RWPE2 (cell line): ENCODE measurements at regions not wholly inside any gene's neighbourhood (a gene's known extent, or its start where the extent isn't known, plus 50 kb on each side); places are given as distances from the start of the nearest gene placed in this dataset.

Experiments
- ATAC-seq: fragments of 200-7000 bp; cut with Tn5 transposase; 3 replicates; pipeline ENCODE4 v1.9.1; 2021; ENCODE audit warnings: low read depth
- DNase-seq: peaks from one replicate; pipeline ENCODE4 v3.0.0-alpha.2; 2020; ENCODE audit warnings: low spot score
- H3K27ac ChIP-seq: fragments of 450-650 bp; 2 replicates; pipeline ENCODE4 v1.5.1; 2017; ENCODE audit warnings: mild to moderate bottlenecking; ENCODE audit not compliant: poor library complexity, severe bottlenecking
- H3K27me3 ChIP-seq: fragments of 250-450 bp; sonication (Bioruptor Pico); 2 replicates; pipeline ENCODE4 v1.5.1; 2021; ENCODE audit warnings: mild to moderate bottlenecking, moderate library complexity; ENCODE audit not compliant: insufficient read depth, poor library complexity, severe bottlenecking
- H3K36me3 ChIP-seq: fragments of 250-450 bp; sonication (Bioruptor Pico); 2 replicates; pipeline ENCODE4 v1.5.1; 2020; ENCODE audit warnings: low read depth, mild to moderate bottlenecking, moderate library complexity
- H3K4me1 ChIP-seq: fragments of 250-450 bp; sonication (Bioruptor Pico); 2 replicates; pipeline ENCODE4 v1.5.1; 2021; ENCODE audit warnings: mild to moderate bottlenecking, moderate library complexity; ENCODE audit not compliant: insufficient read depth, poor library complexity, severe bottlenecking
- H3K4me3 ChIP-seq: fragments of 250-450 bp; sonication (Bioruptor Pico); 2 replicates; pipeline ENCODE4 v1.5.1; 2021; ENCODE audit warnings: mild to moderate bottlenecking, moderate library complexity; ENCODE audit not compliant: severe bottlenecking
- H3K9me3 ChIP-seq: fragments of 250-450 bp; sonication (Bioruptor Pico); 2 replicates; pipeline ENCODE4 v1.5.1; 2021; ENCODE audit warnings: mild to moderate bottlenecking, moderate library complexity; ENCODE audit not compliant: severe bottlenecking
- CTCF ChIP-seq: fragments of 450-650 bp; IDR thresholded peaks from one replicate; pipeline ENCODE4 v1.5.1; 2017; ENCODE audit warnings: mild to moderate bottlenecking, moderate library complexity; ENCODE audit not compliant: poor library complexity, severe bottlenecking

- no peaks in the 10 kb centered on the region for H3K4me1 ChIP-seq
- H3K27ac ChIP-seq, result no peak overlapping the region
- no peaks in the 10 kb centered on the region for H3K9me3 ChIP-seq
- DNase-seq (no peak), ATAC-seq (no peak)
- no peaks in the 10 kb centered on the region for H3K36me3 ChIP-seq
- no peaks in the 10 kb centered on the region for H3K27me3 ChIP-seq
- TF ChIP-seq CTCF, result no peak
- no peak overlapping the region for H3K4me3 ChIP-seq
Observed at GRCh38 chr12:70149665-70150064, 93.6 kb upstream of the CNOT2 start.

GRCh38 chr12:70150230-70150629 is 93.0 kb upstream of the CNOT2 start:
- Histone ChIP-seq H3K9me3 (peaks cover 3% of the 10 kb centered on the region), H3K27ac (no peak overlapping the region), H3K36me3 (no peaks in the 10 kb centered on the region), H3K27me3 (no peaks in the 10 kb centered on the region), H3K4me1 (no peaks in the 10 kb centered on the region), H3K4me3 (no peak overlapping the region)
- no peak for TF ChIP-seq CTCF
- ATAC-seq, result no peak
- DNase-seq, result no peak

GRCh38 chr12:70151993-70152392 is 91.2 kb upstream of the CNOT2 start:
- DNase-seq (no peak), ATAC-seq (no peak)
- no peaks in the 10 kb centered on the region for H3K4me1 ChIP-seq
- H3K9me3 ChIP-seq, result peaks cover 13% of the 10 kb centered on the region
- no peaks in the 10 kb centered on the region for H3K36me3 ChIP-seq
- no peak overlapping the region for H3K4me3 ChIP-seq
- no peaks in the 10 kb centered on the region for H3K27me3 ChIP-seq
- H3K27ac ChIP-seq, result no peak overlapping the region
- no peak for TF ChIP-seq CTCF

GRCh38 chr12:70154087-70154638 is 89.1 kb upstream of the CNOT2 start:
- no peak for TF ChIP-seq CTCF
- Histone ChIP-seq H3K9me3 (peaks cover 13% of the 10 kb centered on the region), H3K27ac (no peak overlapping the region)

GRCh38 chr12:70154960-70155589 is 88.2 kb upstream of the CNOT2 start:
- H3K9me3 ChIP-seq, result peaks cover 13% of the 10 kb centered on the region
- no peaks in the 10 kb centered on the region for H3K4me1 ChIP-seq
- H3K27me3 ChIP-seq, result no peaks in the 10 kb centered on the region
- no peak for TF ChIP-seq CTCF
- ATAC-seq, result no peak
- no peak overlapping the region for H3K27ac ChIP-seq
- no peak overlapping the region for H3K4me3 ChIP-seq
- DNase-seq, result no peak
- H3K36me3 ChIP-seq, result no peaks in the 10 kb centered on the region

More at GRCh38 chr12:70154087-70154638, 89.1 kb upstream of the CNOT2 start:
- no peaks in the 10 kb centered on the region for H3K4me1 ChIP-seq
- DNase-seq, result no peak
- no peak overlapping the region for H3K4me3 ChIP-seq
- no peaks in the 10 kb centered on the region for H3K36me3 ChIP-seq
- no peak for ATAC-seq
- no peaks in the 10 kb centered on the region for H3K27me3 ChIP-seq
